GM12892 (cell line): ENCODE measurements at regions not wholly inside any gene's neighbourhood (a gene's known extent, or its start where the extent isn't known, plus 50 kb on each side); places are given as distances from the start of the nearest gene placed in this dataset.

Experiments
- POLR2A ChIP-seq: IDR thresholded peaks from 2 replicates; pipeline ENCODE4 v1.6.1; 2011; ENCODE audit warnings: low read depth, low read length, control low read depth
- TAF1 ChIP-seq: IDR thresholded peaks from 2 replicates; pipeline ENCODE4 v1.6.1; 2011; ENCODE audit warnings: low read depth, mild to moderate bottlenecking, control low read depth, low read length, borderline replicate concordance

GRCh38 chr11:15390857-15391256 is 276.1 kb downstream of the INSC start:
- no peak for TF ChIP-seq POLR2A
- TF ChIP-seq TAF1: no peak
